Endodermal cell (in vitro differentiated cells): ENCODE measurements at regions not wholly inside any gene's neighbourhood (a gene's known extent, or its start where the extent isn't known, plus 50 kb on each side); places are given as distances from the start of the nearest gene placed in this dataset.

Experiments used
- DNase-seq: peaks from one replicate; pipeline ENCODE4 v3.0.0-alpha.2; 2017
- H3K27ac ChIP-seq: 2 replicates; pipeline ENCODE4 v1.5.1; 2013; ENCODE audit warnings: mild to moderate bottlenecking, low read depth, low read length, moderate library complexity
- H3K27me3 ChIP-seq: 2 replicates; pipeline ENCODE4 v1.6.1; 2013; ENCODE audit warnings: mild to moderate bottlenecking, low read length, moderate library complexity; ENCODE audit not compliant: insufficient read depth, control insufficient read depth, poor library complexity, severe bottlenecking
- H3K36me3 ChIP-seq: 2 replicates; pipeline ENCODE4 v1.7.0; 2013; ENCODE audit warnings: mild to moderate bottlenecking, low read length, moderate library complexity; ENCODE audit not compliant: control insufficient read depth, insufficient read depth
- H3K4me1 ChIP-seq: one replicate; pipeline ENCODE4 v1.7.0; 2013; ENCODE audit warnings: low read length; ENCODE audit not compliant: control insufficient read depth, insufficient read depth
- H3K4me3 ChIP-seq: 2 replicates; pipeline ENCODE4 v1.5.1; 2013; ENCODE audit warnings: mild to moderate bottlenecking, low read length, moderate library complexity
- H3K9ac ChIP-seq: 2 replicates; pipeline ENCODE4 v1.6.1; 2013; ENCODE audit warnings: mild to moderate bottlenecking, low read length, moderate library complexity; ENCODE audit not compliant: poor library complexity, severe bottlenecking; ENCODE audit errors: extremely low read depth
- H3K9me3 ChIP-seq: 2 replicates; pipeline ENCODE4 v1.6.1; 2013; ENCODE audit warnings: mild to moderate bottlenecking, low read length, moderate library complexity; ENCODE audit not compliant: control insufficient read depth
- H3K27ac Mint-ChIP-seq: 2 replicates; pipeline ENCODE4 v1.8.0; 2020; ENCODE audit warnings: mixed read lengths
- H3K27me3 Mint-ChIP-seq: 2 replicates; pipeline ENCODE4 v1.8.0; 2021; ENCODE audit warnings: mild to moderate bottlenecking, mixed read lengths; ENCODE audit not compliant: insufficient read depth
- H3K36me3 Mint-ChIP-seq: 2 replicates; pipeline ENCODE4 v1.8.0; 2020; ENCODE audit warnings: low read depth, mixed read lengths
- H3K4me1 Mint-ChIP-seq: 2 replicates; pipeline ENCODE4 v1.8.0; 2020; ENCODE audit warnings: mixed read lengths
- H3K4me3 Mint-ChIP-seq: 2 replicates; pipeline ENCODE4 v1.8.0; 2020; ENCODE audit warnings: mild to moderate bottlenecking, moderate library complexity, mixed read lengths
- H3K9me3 Mint-ChIP-seq: 2 replicates; pipeline ENCODE4 v1.8.0; 2020; ENCODE audit warnings: mild to moderate bottlenecking, mixed read lengths
- WGBS, 2 experiments: methylation state at CpG; one replicate each; pipeline versions ENCODE4 v1.1.5 to v1.1.7; 2013; ENCODE audit warnings: missing lambda C conversion rate in 2 of 2, mixed read lengths in 1 of 2; ENCODE audit not compliant: insufficient coverage in 1 of 2, insufficient read length in 1 of 2; 5-methylcytosine and 5-hydroxymethylcytosine counted together
- TF ChIP-seq, protein P1 (sequence below): fragments of 200-600 bp; sonication (generic); conservative IDR thresholded peaks from 2 replicates; pipeline ENCODE4 v1.5.0; 2021; ENCODE audit warnings: antibody characterized with exemption, mild to moderate bottlenecking

GRCh38 chr12:73301530-73301929, 1029.4 kb downstream of the TRHDE start:
- 81% methylated on average over 2 of the region's 2 CpGs; no CpG with 5 or more reads in 1 of the 2 experiments for WGBS, 2 experiments
- Mint-ChIP-seq H3K9me3 (peaks cover 7% of the 10 kb centered on the region), H3K27me3 (no peaks in the 10 kb centered on the region)

DNA sequence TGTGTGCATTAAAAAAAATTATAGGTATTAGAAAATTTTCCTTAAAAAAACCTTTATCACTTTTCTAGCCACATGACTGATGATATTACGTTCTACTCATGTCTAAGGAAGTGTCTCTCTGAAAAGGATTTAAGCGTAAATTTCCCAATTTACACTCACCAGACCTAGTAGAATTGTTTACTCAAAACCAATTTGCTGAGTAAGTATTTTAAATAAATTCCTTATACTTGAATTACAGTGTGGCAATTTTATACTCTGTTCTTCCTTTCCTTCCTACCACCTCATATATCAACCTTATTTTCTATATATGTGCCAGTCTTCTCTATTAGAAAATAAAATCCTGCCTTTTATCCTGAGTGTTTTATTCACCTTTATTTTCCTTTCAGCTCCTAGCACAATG, 1035.1 kb downstream of the TRHDE start:
- TF ChIP-seq, protein P1, sequence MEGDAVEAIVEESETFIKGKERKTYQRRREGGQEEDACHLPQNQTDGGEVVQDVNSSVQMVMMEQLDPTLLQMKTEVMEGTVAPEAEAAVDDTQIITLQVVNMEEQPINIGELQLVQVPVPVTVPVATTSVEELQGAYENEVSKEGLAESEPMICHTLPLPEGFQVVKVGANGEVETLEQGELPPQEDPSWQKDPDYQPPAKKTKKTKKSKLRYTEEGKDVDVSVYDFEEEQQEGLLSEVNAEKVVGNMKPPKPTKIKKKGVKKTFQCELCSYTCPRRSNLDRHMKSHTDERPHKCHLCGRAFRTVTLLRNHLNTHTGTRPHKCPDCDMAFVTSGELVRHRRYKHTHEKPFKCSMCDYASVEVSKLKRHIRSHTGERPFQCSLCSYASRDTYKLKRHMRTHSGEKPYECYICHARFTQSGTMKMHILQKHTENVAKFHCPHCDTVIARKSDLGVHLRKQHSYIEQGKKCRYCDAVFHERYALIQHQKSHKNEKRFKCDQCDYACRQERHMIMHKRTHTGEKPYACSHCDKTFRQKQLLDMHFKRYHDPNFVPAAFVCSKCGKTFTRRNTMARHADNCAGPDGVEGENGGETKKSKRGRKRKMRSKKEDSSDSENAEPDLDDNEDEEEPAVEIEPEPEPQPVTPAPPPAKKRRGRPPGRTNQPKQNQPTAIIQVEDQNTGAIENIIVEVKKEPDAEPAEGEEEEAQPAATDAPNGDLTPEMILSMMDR, result no peak
- no peaks in the 10 kb centered on the region for H3K4me1 Mint-ChIP-seq
- H3K36me3 ChIP-seq, result no peaks in the 10 kb centered on the region
- no peaks in the 10 kb centered on the region for H3K27me3 Mint-ChIP-seq
- H3K27ac ChIP-seq, result no peak overlapping the region
- no peak overlapping the region for H3K4me3 Mint-ChIP-seq
- WGBS, 2 experiments, result 100% methylated on average over 2 of the region's 2 CpGs; no CpG with 5 or more reads in 1 of the 2 experiments
- H3K36me3 Mint-ChIP-seq, result no peaks in the 10 kb centered on the region
- DNase-seq, result no peak
- H3K9ac ChIP-seq, result no peak overlapping the region
- no peaks in the 10 kb centered on the region for H3K27me3 ChIP-seq
- no peaks in the 10 kb centered on the region for H3K4me1 ChIP-seq
- H3K27ac Mint-ChIP-seq, result no peak overlapping the region
- no peak overlapping the region for H3K4me3 ChIP-seq
- peaks cover 13% of the 10 kb centered on the region for H3K9me3 Mint-ChIP-seq
- peaks cover 28% of the 10 kb centered on the region for H3K9me3 ChIP-seq

More at GRCh38 chr12:73301530-73301929, 1029.4 kb downstream of the TRHDE start:
- no peaks in the 10 kb centered on the region for H3K36me3 ChIP-seq
- H3K4me3 ChIP-seq, result no peak overlapping the region
- H3K9ac ChIP-seq, result no peak overlapping the region
- Mint-ChIP-seq H3K4me3 (no peak overlapping the region), H3K4me1 (peaks cover 10% of the 10 kb centered on the region), H3K27ac (no peak overlapping the region), H3K36me3 (no peaks in the 10 kb centered on the region)
- TF ChIP-seq, protein P1, result no peak
- no peak overlapping the region for H3K27ac ChIP-seq
- no peaks in the 10 kb centered on the region for H3K27me3 ChIP-seq
- peaks cover 31% of the 10 kb centered on the region for H3K9me3 ChIP-seq
- H3K4me1 ChIP-seq, result no peaks in the 10 kb centered on the region
- DNase-seq, result no peak

GRCh38 chr12:73308079-73308478, 1035.9 kb downstream of the TRHDE start:
- Histone ChIP-seq H3K27ac (no peak overlapping the region), H3K9ac (no peak overlapping the region), H3K27me3 (no peaks in the 10 kb centered on the region), H3K4me1 (no peaks in the 10 kb centered on the region), H3K4me3 (no peak overlapping the region), H3K9me3 (peaks cover 20% of the 10 kb centered on the region), H3K36me3 (no peaks in the 10 kb centered on the region)
- TF ChIP-seq, protein P1, result no peak
- no peaks in the 10 kb centered on the region for H3K27me3 Mint-ChIP-seq
- WGBS, 2 experiments, result no CpG with 5 or more reads among the region's 1 CpG
- no peaks in the 10 kb centered on the region for H3K36me3 Mint-ChIP-seq
- DNase-seq, result no peak
- H3K4me3 Mint-ChIP-seq, result no peak overlapping the region
- no peaks in the 10 kb centered on the region for H3K4me1 Mint-ChIP-seq
- peaks cover 13% of the 10 kb centered on the region for H3K9me3 Mint-ChIP-seq
- no peak overlapping the region for H3K27ac Mint-ChIP-seq
